ENCODE measurements at regions not wholly inside any gene's neighbourhood (a gene's known extent, or its start where the extent isn't known, plus 50 kb on each side); places are given as distances from the start of the nearest gene placed in this dataset.
"Not testable (repeated sequence)": the region's sequence is repeated elsewhere in the genome, so short reads cannot be mapped to it uniquely, and the experiment has no call there.

DNA sequence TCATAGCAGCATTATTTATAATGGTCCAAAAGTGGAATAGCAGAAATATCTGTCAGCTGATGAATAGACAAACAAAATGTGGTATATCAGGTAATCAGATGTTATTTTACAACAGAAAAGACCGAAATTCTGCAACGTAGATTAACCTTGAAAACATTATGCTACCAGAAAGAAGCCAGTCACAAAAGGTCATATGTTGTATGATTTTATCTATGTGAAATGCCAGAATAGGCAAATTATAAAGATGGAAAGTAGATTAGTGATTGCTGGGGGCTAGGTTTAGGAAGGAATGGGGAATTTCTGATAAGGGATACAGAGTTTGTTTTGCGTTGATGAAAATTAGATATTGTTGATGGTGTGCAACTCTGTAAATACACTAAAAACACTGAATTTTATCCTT is 165.0 kb upstream of the STMND1 start:
- H3K4me3 ChIP-seq = no peak overlapping the region
- no peak for DNase-seq (ENCODE audit: low spot score)
- TF ChIP-seq, protein P1, sequence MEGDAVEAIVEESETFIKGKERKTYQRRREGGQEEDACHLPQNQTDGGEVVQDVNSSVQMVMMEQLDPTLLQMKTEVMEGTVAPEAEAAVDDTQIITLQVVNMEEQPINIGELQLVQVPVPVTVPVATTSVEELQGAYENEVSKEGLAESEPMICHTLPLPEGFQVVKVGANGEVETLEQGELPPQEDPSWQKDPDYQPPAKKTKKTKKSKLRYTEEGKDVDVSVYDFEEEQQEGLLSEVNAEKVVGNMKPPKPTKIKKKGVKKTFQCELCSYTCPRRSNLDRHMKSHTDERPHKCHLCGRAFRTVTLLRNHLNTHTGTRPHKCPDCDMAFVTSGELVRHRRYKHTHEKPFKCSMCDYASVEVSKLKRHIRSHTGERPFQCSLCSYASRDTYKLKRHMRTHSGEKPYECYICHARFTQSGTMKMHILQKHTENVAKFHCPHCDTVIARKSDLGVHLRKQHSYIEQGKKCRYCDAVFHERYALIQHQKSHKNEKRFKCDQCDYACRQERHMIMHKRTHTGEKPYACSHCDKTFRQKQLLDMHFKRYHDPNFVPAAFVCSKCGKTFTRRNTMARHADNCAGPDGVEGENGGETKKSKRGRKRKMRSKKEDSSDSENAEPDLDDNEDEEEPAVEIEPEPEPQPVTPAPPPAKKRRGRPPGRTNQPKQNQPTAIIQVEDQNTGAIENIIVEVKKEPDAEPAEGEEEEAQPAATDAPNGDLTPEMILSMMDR (IDR thresholded peaks at IDR 0.05) = no peak
- H3K27ac ChIP-seq = no peak overlapping the region

DNA sequence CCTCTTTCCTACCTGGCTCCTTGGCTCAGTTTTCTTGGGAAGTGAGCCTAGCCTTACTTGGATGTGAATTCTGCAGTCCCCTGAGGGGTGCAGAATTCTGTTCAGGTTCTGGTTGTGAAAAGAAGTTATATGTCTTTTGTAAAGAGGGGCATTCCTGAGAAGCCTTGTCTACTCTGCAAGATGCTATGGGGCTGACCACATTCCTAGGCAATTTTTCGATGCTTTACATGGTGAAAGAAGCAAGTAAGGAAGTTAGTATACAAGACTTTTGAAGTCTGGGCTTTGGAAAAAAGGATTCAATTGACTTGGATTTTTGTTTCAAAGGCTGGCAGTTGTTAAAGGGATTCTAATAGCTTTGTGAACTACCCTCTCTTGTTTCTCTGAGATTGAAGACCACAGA is 167.9 kb upstream of the STMND1 start:
- no peak overlapping the region for H3K27ac ChIP-seq
- DNase-seq (ENCODE audit: low spot score) = no peak
- TF ChIP-seq, protein P1 (IDR thresholded peaks at IDR 0.05) = no peak
- no peak overlapping the region for H3K4me3 ChIP-seq

DNA sequence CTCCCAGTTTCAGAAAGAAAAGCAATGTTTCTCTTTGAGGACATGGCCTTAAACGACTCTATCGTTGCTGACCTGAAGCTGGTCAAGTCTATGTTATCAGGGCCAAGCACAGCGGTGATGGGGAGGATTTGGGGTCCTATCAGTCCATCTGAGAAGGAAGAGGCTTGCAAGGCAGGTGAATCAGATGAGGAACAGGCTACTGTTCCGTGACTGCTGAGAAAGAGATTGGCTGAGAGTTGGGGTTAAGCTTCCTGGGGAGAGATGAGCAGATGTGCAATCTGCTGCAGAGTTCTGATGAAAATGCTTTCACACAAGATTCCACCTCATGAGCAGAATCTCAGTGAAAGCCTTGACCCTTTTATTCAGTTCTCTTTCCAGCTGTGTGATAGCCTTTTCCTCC is 168.3 kb upstream of the STMND1 start:
- Histone ChIP-seq H3K27ac (no peak overlapping the region), H3K4me3 (no peak overlapping the region)
- DNase-seq (ENCODE audit: low spot score) = no peak
- TF ChIP-seq, protein P1 (IDR thresholded peaks at IDR 0.05) = no peak

DNA sequence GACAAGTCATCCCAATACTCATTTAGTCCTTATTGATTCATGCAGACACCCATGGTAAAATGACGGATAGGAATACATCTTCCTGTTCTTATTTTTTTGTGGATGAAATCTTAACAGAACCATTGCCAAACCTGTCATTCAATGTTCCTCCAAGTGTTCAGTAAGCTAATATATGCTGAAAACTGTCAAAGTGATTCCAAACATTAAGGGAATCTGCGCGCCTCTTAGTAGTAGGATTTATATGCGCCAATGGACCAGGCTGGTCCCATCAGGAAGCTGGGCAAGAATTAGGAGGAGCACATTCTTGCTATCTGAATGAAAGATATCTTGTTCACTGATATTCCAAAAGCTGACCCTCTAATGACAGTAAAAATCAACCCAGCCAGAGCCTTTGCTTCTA is 168.9 kb upstream of the STMND1 start:
- DNase-seq (ENCODE audit: low spot score) = no peak
- Histone ChIP-seq H3K4me3 (no peak overlapping the region), H3K27ac (no peak overlapping the region)
- TF ChIP-seq, protein P1 (IDR thresholded peaks at IDR 0.05) = no peak

DNA sequence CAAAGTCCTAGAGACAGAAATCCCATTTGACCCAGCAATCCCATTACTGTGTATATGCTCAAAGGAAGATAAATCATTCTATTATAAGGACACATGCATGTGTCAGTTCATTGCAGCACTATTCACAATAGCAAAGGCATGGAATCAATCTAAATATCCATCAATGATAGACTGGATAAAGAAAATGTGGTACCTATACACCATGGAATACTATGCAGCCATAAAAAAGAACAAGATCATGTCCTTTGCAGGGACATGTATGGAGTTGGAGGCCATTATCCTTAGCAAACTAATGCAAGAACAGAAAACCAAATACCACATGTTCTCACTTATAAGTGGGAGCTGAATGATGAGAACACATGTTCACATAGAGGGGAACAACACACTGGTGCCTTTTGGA is 169.8 kb upstream of the ATXN1 start:
- H3K27ac ChIP-seq; H3K4me3 ChIP-seq; DNase-seq (ENCODE audit: low spot score): not testable (repeated sequence)

DNA sequence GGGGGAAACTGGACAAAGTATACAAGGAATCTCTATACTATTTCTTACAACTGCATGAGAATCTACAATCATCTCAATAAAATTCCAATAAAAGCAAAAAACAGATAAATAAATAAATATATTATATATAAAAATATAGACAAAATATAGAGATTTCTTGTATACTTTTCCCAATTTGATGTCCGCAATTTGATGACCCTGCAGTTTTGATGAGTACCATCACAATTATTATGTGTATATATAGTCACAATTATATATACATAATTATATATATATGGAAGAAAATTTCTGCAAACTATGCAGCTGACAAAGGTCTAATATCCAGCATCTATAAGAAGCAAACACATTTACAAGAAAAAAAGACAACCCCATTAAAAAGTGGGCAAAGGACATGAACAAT is 169.2 kb upstream of the ATXN1 start:
- Histone ChIP-seq H3K27ac (no peak overlapping the region), H3K4me3 (no peak overlapping the region)
- TF ChIP-seq, protein P1 (IDR thresholded peaks at IDR 0.05) = no peak
- DNase-seq (ENCODE audit: low spot score) = no peak

DNA sequence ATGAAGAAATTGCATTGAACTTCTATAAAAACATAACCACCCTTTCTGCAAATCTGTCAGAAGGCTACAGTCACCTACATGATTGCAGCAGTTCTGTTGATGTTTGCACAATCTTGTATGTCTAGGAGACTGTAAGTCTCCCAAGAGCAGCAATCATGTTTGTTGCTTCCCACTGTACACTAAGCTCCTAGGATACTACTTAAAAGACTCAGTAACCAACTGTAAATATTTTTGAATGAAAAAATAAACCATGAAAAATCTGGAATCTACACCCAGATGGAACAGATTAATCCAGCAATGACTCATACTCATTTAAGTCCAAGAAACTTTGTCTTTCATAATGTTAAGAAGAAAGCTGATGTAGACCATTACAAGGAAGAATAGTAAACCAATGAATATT is 168.5 kb upstream of the ATXN1 start:
- Histone ChIP-seq H3K27ac (no peak overlapping the region), H3K4me3 (no peak overlapping the region)
- DNase-seq (ENCODE audit: low spot score) = no peak
- TF ChIP-seq, protein P1 (IDR thresholded peaks at IDR 0.05) = no peak

DNA sequence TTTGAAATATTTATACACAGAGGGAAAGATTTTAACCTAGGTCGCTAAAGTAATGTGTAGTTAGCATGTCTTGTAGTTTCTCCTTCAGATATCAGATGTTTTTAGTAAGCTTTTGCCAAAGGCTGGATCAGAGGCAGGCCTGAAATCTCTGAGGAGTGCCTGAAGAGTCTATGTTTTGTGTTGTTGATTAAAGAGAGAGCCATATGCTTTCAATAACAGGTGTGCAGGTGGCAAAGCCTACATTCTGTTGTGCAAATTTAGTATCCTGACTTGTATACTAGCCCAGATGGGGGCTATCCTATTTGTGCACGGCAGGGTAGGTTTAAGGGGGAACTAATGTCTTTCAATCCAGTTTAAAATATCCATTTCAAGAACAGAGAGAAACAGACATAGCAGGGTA is 167.1 kb upstream of the ATXN1 start:
- DNase-seq (ENCODE audit: low spot score) = no peak
- H3K4me3 ChIP-seq = no peak overlapping the region
- TF ChIP-seq, protein P1 (IDR thresholded peaks at IDR 0.05) = no peak
- no peak overlapping the region for H3K27ac ChIP-seq
